Stimulated activated memory B cell treated with anti-CD40 and anti-IgM and Interleukin-4, amounts not matched to agents 10 μg/mL and 1 μg/mL and 100 μg/mL, for 72 hours (primary cell): ENCODE measurements at regions not wholly inside any gene's neighbourhood (a gene's known extent, or its start where the extent isn't known, plus 50 kb on each side); places are given as distances from the start of the nearest gene placed in this dataset.
A peak's percentile ranks its signal among the peaks of the same experiment; 100 is the strongest.
"Not testable (repeated sequence)": the region's sequence is repeated elsewhere in the genome, so short reads cannot be mapped to it uniquely, and the experiment has no call there.

ENCODE experiments used
- ATAC-seq: fragments of 150-1000 bp; cut with Tn5 transposase; 2 replicates; pipeline ENCODE4 v1.10.0; 2021
- H3K27ac Mint-ChIP-seq: one replicate; pipeline ENCODE4 v1.8.0; 2022; ENCODE audit warnings: mild to moderate bottlenecking, mixed read lengths
- H3K27me3 Mint-ChIP-seq: one replicate; pipeline ENCODE4 v1.8.0; 2022; ENCODE audit warnings: mixed read lengths
- H3K36me3 Mint-ChIP-seq: one replicate; pipeline ENCODE4 v1.8.0; 2022; ENCODE audit warnings: mixed read lengths
- H3K4me1 Mint-ChIP-seq: one replicate; pipeline ENCODE4 v1.8.0; 2022; ENCODE audit warnings: mixed read lengths
- H3K4me3 Mint-ChIP-seq: one replicate; pipeline ENCODE4 v1.8.0; 2022; ENCODE audit warnings: mild to moderate bottlenecking, moderate library complexity, mixed read lengths
- H3K9me3 Mint-ChIP-seq: one replicate; pipeline ENCODE4 v1.8.0; 2022; ENCODE audit warnings: mixed read lengths

DNA sequence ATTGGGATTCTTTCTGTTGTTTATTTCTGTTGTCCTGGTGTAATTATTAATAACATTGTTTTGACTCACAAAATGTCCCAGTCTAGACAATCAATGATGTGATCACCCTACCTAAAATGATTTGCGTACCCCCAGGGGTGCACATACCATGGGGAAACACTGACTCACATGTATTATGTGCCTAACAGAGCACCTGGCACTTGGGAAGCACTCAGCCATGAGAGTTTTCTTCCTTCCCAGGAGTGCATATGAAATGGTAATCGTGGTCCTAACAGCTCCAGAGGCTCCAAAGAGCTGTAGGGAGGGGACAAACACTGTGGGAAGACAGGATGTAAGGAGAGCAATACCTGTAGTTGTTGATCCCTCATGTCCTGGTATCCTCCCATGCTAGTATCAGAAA lies 187.8 kb upstream of the ERBB4 start:
- H3K27ac Mint-ChIP-seq = no peak overlapping the region

DNA sequence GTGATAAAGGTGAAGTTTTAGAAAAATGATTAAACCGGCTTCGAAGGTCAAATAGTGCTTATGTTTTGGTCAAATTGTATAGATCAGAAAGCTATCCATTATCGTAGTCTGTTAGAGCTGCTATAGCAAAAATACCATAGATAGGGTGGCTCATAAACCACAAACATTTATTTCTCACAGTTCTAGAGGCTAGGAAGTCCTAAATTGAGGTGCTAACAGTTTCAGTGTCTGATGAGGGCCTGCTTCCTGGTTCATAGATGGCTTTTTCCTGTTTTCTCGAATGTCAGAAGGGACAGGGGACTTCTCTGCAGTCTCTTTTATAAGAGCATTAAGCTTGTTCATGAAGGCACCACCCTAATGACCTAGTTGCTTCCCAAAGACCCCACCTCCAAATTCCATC lies 186.6 kb upstream of the ERBB4 start:
- H3K4me1 Mint-ChIP-seq = no peaks in the 10 kb centered on the region
- H3K27me3 Mint-ChIP-seq = no peaks in the 10 kb centered on the region
- no peak overlapping the region for H3K27ac Mint-ChIP-seq
- no peak for ATAC-seq
- no peak overlapping the region for H3K4me3 Mint-ChIP-seq
- H3K36me3 Mint-ChIP-seq = no peaks in the 10 kb centered on the region
- H3K9me3 Mint-ChIP-seq = no peaks in the 10 kb centered on the region

More for the DNA sequence above, 187.8 kb upstream of the ERBB4 start:
- no peaks in the 10 kb centered on the region for H3K36me3 Mint-ChIP-seq
- no peaks in the 10 kb centered on the region for H3K9me3 Mint-ChIP-seq
- no peak for ATAC-seq
- H3K27me3 Mint-ChIP-seq = no peaks in the 10 kb centered on the region
- no peaks in the 10 kb centered on the region for H3K4me1 Mint-ChIP-seq
- no peak overlapping the region for H3K4me3 Mint-ChIP-seq

DNA sequence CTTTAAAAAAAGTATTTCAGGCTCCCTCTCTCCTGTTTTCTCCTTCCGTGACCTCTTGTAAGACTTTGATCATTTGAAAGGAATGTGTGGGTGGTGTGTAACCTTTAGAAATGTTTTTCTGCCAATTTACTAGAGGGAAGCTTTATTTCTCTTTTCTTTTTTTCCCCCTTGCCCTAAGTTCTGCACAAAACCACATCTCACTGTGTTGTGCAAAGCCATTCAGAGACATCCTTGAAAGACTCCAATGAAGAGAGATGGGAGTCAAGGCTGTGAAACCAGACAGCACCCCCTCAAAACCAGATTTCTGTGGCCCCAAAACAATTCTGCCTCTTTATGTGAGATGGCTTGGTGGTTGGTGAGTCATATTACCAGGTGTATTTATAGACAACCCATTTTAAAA lies 184.6 kb upstream of the ERBB4 start:
- Mint-ChIP-seq H3K27ac (no peak overlapping the region), H3K4me3 (no peak overlapping the region), H3K9me3 (no peaks in the 10 kb centered on the region), H3K4me1 (no peaks in the 10 kb centered on the region), H3K36me3 (no peaks in the 10 kb centered on the region), H3K27me3 (no peaks in the 10 kb centered on the region)
- no peak for ATAC-seq

DNA sequence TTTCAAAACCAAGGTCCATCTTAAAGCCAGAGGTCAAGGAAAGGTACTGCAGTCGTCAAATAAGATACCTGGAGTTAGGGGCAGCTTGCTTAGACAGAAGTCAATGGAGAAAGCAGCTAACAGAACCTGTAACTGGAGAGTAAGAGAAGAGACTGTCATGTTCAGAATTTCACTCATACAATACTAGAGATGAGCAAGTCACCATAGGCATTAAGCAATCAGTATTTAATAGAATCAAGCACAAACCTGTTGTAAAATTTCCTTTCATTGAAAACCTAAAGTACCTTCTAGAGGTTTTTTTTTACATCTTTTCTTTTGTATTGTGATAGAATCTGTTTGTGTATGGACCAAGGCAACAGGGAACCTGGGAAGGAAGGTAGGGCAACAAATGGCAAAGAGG lies 183.4 kb upstream of the ERBB4 start:
- no peaks in the 10 kb centered on the region for H3K27me3 Mint-ChIP-seq
- no peak overlapping the region for H3K27ac Mint-ChIP-seq
- no peak overlapping the region for H3K4me3 Mint-ChIP-seq
- H3K4me1 Mint-ChIP-seq = no peaks in the 10 kb centered on the region
- ATAC-seq = no peak
- H3K9me3 Mint-ChIP-seq = no peaks in the 10 kb centered on the region
- H3K36me3 Mint-ChIP-seq = no peaks in the 10 kb centered on the region

DNA sequence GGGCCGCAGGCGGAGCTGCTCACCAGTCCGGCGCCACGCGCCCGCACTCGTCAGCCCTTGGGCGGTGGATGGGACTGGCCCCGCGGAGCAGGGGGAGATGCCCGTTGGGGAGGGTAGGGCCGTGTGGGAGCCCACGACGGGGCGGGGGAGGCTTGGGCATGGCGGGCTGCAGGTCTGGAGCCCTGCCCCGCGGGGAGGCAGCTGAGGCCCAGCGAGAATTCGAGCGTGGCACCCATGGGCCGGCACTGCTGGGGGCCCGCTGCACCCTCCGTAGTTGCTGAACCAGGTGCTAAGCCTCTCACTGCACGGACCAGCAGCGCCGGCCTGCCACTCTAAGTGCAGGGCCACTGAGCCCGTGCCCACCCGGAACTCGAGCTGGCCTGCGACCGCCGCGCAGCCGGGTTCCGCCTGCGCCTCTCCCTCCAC lies 182.4 kb upstream of the ERBB4 start:
- Mint-ChIP-seq H3K27ac (no peak overlapping the region), H3K4me1 (no peaks in the 10 kb centered on the region), H3K27me3 (no peaks in the 10 kb centered on the region), H3K4me3 (no peak overlapping the region), H3K9me3 (no peaks in the 10 kb centered on the region), H3K36me3 (no peaks in the 10 kb centered on the region)
- ATAC-seq = peak; percentile 62

DNA sequence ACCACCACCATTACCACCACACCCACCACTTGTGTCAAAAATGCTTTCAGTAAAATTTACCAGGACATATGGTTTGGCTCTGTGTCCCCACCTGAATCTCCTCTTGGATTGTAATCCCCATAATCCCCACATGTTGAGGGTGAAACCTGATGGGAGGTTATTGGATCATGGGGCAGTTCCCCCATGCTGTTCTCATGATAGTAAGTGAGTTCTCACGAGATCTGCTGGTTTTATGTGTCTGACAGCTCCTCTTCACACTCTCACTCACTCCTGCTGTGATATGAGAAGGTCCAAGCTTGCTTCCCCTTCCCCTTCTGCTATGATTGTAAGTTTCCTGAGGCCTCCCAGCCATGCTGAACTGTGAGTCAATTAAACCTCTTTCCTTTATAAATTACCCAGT lies 176.8 kb upstream of the ERBB4 start:
- H3K9me3 Mint-ChIP-seq, H3K27ac Mint-ChIP-seq, H3K36me3 Mint-ChIP-seq, ATAC-seq, H3K4me3 Mint-ChIP-seq, H3K4me1 Mint-ChIP-seq, H3K27me3 Mint-ChIP-seq: not testable (repeated sequence)

DNA sequence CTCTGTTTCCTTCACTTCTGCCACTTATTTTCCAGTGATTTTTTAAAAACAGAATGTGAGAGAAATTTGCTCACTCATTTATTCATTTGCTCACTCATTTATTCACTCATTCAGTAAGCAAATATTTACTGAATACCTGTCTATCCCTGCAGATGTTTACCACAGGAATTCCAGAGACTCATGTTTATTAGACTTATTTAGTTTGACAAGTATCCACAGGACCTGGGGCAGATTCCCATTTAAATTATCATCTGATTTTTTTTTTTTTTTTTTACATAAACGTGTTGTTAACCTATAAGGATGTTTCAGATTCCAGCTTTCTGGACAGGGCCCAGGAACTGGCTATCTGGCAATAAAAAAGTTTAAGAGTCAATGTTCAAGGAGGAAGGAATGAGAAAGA lies 175.1 kb upstream of the ERBB4 start:
- no peaks in the 10 kb centered on the region for H3K27me3 Mint-ChIP-seq
- no peaks in the 10 kb centered on the region for H3K4me1 Mint-ChIP-seq
- no peak for ATAC-seq
- no peak overlapping the region for H3K27ac Mint-ChIP-seq
- no peaks in the 10 kb centered on the region for H3K9me3 Mint-ChIP-seq
- no peak overlapping the region for H3K4me3 Mint-ChIP-seq
- no peaks in the 10 kb centered on the region for H3K36me3 Mint-ChIP-seq

DNA sequence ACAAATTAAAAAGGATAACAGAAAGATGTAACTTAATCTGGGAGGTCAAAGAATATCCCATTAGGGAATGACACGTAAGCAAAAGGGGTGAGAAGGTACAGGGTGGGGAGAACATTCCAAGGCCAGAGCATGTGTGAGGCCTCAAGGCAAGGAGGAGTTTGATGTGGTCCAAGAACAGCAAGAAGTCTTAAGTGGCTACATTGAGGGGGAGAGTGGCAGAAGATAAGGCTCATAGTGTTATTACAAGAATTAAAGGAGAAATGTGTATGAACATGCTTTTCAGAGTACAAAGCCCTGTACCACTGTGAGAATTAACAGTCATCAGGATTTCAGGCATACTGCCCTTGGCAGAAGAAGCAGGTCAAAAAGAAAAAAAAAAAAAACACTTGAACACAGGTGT lies 174.4 kb upstream of the ERBB4 start:
- Mint-ChIP-seq H3K4me1 (no peaks in the 10 kb centered on the region), H3K27me3 (no peaks in the 10 kb centered on the region), H3K9me3 (no peaks in the 10 kb centered on the region), H3K27ac (no peak overlapping the region), H3K36me3 (no peaks in the 10 kb centered on the region), H3K4me3 (no peak overlapping the region)
- no peak for ATAC-seq

DNA sequence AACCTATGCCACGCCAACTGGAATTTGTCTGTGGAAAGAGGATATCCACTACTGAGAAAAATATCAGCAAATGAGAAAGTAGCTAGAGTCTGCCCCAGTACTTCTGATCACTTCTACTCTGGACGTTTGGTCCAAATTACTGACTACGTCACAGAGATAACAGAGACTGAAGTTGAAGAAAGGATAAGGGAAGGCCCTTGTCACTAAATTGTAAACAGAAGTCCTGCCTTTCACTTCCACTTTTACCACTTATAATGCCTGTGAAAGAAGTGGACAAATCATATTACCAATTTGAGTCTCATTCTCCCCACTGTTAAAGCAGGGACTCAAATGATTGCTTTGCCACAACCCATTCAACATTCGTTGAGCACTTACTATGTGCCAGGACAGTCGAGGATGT lies 173.9 kb upstream of the ERBB4 start:
- no peak for ATAC-seq
- Mint-ChIP-seq H3K9me3 (no peaks in the 10 kb centered on the region), H3K4me1 (no peaks in the 10 kb centered on the region), H3K36me3 (no peaks in the 10 kb centered on the region), H3K27ac (no peak overlapping the region), H3K27me3 (no peaks in the 10 kb centered on the region), H3K4me3 (no peak overlapping the region)

DNA sequence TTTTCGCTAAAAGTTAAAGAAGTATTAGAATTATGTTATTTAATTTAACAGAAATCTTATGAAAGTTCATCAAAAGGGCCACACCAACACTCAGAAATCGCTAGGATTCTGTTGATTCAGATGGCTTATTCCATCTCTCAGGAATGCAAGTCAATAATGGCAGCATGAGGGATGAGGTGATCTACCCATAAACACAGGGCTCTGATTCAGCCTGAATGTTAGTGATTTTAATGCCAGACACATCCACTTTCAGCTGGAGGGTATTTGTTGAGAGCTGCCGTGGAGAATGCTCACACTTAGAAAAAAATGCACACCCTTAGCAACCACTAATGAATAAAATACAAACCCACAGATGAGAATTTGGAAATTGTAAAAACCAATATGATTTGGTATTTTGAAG lies 173.3 kb upstream of the ERBB4 start:
- Mint-ChIP-seq H3K27me3 (peaks cover 5% of the 10 kb centered on the region), H3K4me1 (no peaks in the 10 kb centered on the region), H3K4me3 (no peak overlapping the region), H3K27ac (no peak overlapping the region), H3K9me3 (no peaks in the 10 kb centered on the region), H3K36me3 (no peaks in the 10 kb centered on the region)
- no peak for ATAC-seq

DNA sequence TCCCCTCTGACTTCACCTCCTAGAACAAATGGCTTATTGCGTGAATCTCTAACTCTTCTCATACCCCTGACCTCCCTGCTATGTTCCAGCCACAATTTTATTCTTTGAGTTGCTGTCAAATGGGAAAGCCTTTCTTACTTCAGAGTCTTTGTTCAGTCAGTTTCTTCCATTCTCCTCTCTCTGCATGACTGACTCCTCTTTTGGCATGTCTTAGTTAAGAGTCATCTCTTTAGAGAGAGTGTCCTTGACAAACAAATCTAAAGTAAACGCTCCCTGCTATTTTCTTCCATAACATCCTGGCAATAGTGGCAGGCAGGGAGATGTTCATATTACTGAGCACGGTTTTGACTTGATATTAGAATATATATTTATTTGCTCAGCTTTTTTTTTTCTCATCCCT lies 170.7 kb upstream of the ERBB4 start:
- no peak overlapping the region for H3K4me3 Mint-ChIP-seq
- ATAC-seq = no peak
- H3K27ac Mint-ChIP-seq = no peak overlapping the region
- H3K27me3 Mint-ChIP-seq = peaks cover 5% of the 10 kb centered on the region
- no peaks in the 10 kb centered on the region for H3K4me1 Mint-ChIP-seq
- H3K36me3 Mint-ChIP-seq = no peaks in the 10 kb centered on the region
- H3K9me3 Mint-ChIP-seq = no peaks in the 10 kb centered on the region

DNA sequence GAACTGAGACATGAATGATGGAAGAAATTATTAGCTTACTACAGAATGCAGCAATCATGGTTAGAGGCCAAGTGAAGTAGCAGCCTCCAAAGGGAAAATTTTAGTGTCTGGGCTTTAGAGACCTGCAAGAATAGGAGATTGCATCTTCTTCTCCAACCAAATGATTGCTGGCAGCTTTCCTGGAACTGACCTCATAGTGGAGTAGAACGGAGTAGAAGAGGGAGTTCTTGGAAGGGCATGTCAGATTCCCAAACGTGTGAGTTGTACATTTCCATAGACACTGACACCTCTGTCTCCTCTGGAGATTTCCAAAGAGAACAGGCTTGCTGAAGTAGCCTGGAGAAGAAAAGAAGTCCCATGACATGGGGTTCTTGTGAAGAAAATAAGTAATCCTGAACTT lies 169.8 kb upstream of the ERBB4 start:
- peaks cover 5% of the 10 kb centered on the region for H3K27me3 Mint-ChIP-seq
- H3K9me3 Mint-ChIP-seq = no peaks in the 10 kb centered on the region
- no peak overlapping the region for H3K27ac Mint-ChIP-seq
- no peak for ATAC-seq
- no peaks in the 10 kb centered on the region for H3K36me3 Mint-ChIP-seq
- H3K4me3 Mint-ChIP-seq = no peak overlapping the region
- H3K4me1 Mint-ChIP-seq = no peaks in the 10 kb centered on the region

DNA sequence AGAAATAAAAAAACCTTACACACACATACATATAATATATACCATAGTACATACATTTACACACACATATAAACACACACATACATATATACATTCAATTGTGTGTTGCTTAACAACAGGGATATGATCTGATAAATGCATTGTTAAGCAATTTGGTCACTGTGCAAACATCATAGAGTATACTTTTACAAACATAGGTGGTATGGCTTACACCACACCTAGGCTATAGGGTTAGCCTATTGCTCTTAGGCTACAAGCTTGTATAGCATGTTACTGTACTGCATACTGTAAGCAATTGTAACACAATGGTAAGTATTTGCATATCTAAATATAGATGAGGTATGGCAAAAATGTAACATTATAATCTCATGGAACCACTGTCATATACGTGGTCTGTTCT lies 156.8 kb upstream of the ERBB4 start:
- no peak for ATAC-seq
- Mint-ChIP-seq H3K9me3 (no peaks in the 10 kb centered on the region), H3K27ac (no peak overlapping the region), H3K4me1 (no peaks in the 10 kb centered on the region), H3K4me3 (no peak overlapping the region), H3K27me3 (no peaks in the 10 kb centered on the region), H3K36me3 (no peaks in the 10 kb centered on the region)

DNA sequence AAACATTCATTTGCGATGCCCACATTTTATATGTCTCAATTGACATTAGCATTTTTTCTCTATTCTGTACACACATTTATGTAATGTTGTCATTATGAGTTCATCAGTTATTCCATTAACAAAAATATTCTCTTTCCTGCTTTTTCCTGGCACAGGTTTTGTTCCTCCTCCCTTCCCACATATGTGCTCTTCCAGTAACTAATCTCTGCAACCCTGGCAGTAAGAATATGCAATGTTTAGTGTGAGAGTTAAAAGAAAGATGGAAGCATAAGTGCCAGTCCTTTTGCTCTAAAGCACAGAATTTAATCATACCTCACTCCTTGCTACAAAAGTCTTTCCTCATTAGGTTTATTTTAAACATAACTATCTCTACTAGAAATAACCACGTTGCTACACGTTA lies 155.8 kb upstream of the ERBB4 start:
- Mint-ChIP-seq H3K27me3 (no peaks in the 10 kb centered on the region), H3K27ac (no peak overlapping the region), H3K36me3 (no peaks in the 10 kb centered on the region), H3K4me1 (no peaks in the 10 kb centered on the region), H3K9me3 (no peaks in the 10 kb centered on the region), H3K4me3 (no peak overlapping the region)
- no peak for ATAC-seq

DNA sequence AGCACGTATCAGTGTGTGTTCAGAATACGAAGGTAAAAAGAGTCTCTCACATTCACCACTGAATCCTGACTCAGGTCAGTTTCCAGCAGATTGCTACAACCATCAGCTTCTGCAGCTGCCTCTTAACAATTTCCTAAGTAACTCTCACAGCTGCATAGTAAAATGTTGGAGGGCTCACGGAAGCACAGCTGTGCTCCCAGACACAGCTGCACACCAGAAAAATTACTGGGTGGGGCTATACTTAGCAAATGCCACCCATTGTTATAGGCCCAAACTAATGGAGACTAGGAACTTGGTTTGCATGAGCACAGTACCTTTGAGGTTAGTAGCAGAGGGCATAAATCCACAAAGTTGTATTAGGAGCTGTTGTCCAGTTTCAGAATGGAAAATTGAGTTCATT lies 153.9 kb upstream of the ERBB4 start:
- no peak for ATAC-seq
- no peaks in the 10 kb centered on the region for H3K9me3 Mint-ChIP-seq
- H3K27ac Mint-ChIP-seq = no peak overlapping the region
- H3K4me3 Mint-ChIP-seq = no peak overlapping the region
- H3K36me3 Mint-ChIP-seq = no peaks in the 10 kb centered on the region
- no peaks in the 10 kb centered on the region for H3K27me3 Mint-ChIP-seq
- H3K4me1 Mint-ChIP-seq = no peaks in the 10 kb centered on the region

DNA sequence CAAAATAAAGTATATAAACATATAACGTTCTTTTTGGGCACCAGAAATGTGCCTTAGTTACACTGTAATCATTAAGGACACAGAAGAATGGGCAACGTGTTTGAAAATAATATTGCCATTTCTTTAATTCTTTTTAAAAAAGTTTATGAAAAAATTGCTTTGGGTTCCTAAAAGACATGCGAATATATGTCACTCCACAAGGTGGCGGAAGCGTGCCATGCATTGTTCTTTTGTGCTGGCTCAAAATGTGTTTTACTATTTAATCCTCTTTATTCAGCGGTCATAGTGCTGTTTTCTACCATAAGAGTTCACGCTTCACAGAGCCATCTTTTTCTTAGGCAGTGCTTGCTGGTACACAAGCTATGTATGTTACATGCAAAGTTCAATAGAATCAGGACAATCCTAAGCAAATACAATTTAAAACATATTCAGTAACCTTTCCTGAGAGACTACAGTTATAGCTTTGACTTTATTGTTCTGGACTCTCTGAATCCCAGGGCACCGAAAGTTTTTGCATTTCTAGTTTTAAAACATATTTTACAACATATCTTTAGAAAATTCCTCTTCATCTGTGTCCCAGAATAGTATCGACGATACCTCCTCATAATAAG lies 147.8 kb upstream of the ERBB4 start:
- ATAC-seq = no peak
- peaks cover 9% of the 10 kb centered on the region for H3K27me3 Mint-ChIP-seq
- no peaks in the 10 kb centered on the region for H3K36me3 Mint-ChIP-seq
- no peaks in the 10 kb centered on the region for H3K9me3 Mint-ChIP-seq
- no peak overlapping the region for H3K4me3 Mint-ChIP-seq
- no peak overlapping the region for H3K27ac Mint-ChIP-seq
- no peaks in the 10 kb centered on the region for H3K4me1 Mint-ChIP-seq
